ENCODE measurements at regions not wholly inside any gene's neighbourhood (a gene's known extent, or its start where the extent isn't known, plus 50 kb on each side); places are given as distances from the start of the nearest gene placed in this dataset.

DNA sequence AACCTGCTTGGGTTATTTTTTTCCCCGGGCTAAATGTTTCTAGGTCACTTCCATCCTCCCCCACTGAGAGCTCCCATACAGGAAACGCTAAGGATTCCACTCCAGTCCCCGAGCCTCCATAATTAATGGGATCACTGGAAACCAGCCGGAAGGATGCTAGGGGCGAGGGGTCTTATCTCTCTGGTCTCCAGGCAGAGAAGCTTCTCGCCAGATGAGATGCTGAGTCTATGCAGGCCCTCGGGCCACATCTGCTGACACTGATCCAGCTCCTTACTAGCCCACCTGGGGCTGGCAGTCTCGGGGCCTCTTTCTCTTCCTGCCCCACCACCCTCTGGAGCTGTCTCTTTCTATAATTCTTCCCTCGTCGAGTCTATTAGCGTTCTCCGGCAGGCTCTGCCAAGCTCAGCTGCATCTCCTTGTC lies 125.9 kb upstream of the SYT13 start:
- TF ChIP-seq CTCF (IDR thresholded peaks at IDR 0.05; ENCODE audit: low read depth, low read length): no peak
- TF ChIP-seq EZH2phosphoT487 (IDR thresholded peaks at IDR 0.05; ENCODE audit: low read depth): no peak

Measured in OCI-LY3 (cell line).